ENCODE measurements at regions not wholly inside any gene's neighbourhood (a gene's known extent, or its start where the extent isn't known, plus 50 kb on each side); places are given as distances from the start of the nearest gene placed in this dataset.

DNA sequence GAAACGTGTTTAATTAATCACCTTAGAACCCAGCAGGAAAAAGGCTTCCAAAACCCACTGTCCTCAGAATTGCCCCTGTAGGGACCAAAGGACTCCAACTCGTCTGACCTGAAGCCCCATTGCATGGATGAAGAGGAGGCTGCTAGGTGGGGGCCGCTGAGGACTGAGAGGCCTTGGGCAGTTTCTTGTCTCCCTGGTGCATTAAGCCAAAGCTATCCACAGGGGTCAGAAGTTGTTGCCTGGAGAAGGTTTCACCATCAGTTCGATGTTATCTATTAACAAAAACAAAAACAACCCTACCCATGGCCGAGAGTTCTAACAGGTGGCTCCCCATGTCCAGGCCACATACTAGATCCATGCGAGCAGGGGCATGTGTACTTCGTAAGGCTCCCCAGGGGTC, 120.9 kb upstream of the CD93 start:
- TF ChIP-seq, protein P1, sequence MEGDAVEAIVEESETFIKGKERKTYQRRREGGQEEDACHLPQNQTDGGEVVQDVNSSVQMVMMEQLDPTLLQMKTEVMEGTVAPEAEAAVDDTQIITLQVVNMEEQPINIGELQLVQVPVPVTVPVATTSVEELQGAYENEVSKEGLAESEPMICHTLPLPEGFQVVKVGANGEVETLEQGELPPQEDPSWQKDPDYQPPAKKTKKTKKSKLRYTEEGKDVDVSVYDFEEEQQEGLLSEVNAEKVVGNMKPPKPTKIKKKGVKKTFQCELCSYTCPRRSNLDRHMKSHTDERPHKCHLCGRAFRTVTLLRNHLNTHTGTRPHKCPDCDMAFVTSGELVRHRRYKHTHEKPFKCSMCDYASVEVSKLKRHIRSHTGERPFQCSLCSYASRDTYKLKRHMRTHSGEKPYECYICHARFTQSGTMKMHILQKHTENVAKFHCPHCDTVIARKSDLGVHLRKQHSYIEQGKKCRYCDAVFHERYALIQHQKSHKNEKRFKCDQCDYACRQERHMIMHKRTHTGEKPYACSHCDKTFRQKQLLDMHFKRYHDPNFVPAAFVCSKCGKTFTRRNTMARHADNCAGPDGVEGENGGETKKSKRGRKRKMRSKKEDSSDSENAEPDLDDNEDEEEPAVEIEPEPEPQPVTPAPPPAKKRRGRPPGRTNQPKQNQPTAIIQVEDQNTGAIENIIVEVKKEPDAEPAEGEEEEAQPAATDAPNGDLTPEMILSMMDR (IDR thresholded peaks at IDR 0.05) = no peak
- no peak for TF ChIP-seq POLR2A (IDR thresholded peaks at IDR 0.05)
- Histone ChIP-seq H3K4me3 (no peak overlapping the region), H3K27ac (no peak overlapping the region), H3K9me3 (no peaks in the 10 kb centered on the region), H3K27me3 (no peaks in the 10 kb centered on the region), H3K4me1 (peaks cover 12% of the 10 kb centered on the region), H3K36me3 (replicated peaks in 1 of 2; ENCODE audit: insufficient read depth in 1 of 2, low read depth in 2 of 2) (no peaks in the 10 kb centered on the region)
- DNase-seq = no peak
- intact Hi-C loops (cut with DNase I) = no loop called here
- ATAC-seq = no peak
- WGBS, 2 donors = 76 to 87% methylated on average over 4 to 7 of the region's 7 CpGs

DNA sequence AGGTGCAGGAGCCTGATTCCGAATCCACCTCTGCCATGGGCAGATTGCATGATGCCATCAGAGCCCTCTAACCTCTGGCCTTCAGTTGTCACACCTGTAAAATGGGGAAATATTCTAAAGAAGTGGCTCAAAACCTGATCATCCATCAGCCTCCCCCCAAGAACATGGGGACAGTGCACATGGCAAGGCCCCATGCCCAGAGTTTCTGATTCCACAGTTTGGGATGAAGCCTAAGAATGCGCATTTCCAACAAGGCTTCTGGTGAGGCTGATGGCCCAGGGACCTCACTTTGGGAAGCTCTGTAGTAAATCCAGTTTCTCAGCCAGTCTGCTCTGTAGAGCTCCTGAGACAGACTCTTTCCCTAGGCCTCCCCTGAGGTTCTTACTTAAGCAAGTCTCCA, 119.9 kb upstream of the CD93 start:
- Histone ChIP-seq H3K4me3 (no peak overlapping the region), H3K27ac (peak overlapping the region in 2 of 4 donors; percentile 41 to 53), H3K4me1 (peaks cover 12% of the 10 kb centered on the region), H3K9me3 (no peaks in the 10 kb centered on the region), H3K36me3 (replicated peaks in 1 of 2; ENCODE audit: insufficient read depth in 1 of 2, low read depth in 2 of 2) (no peaks in the 10 kb centered on the region), H3K27me3 (no peaks in the 10 kb centered on the region)
- no peak for DNase-seq
- ATAC-seq = no peak
- WGBS, 2 donors = 94 to 100% methylated on average over 2 of the region's 2 CpGs
- intact Hi-C loops (cut with DNase I) = no loop called here
- no peak for TF ChIP-seq POLR2A (IDR thresholded peaks at IDR 0.05)
- TF ChIP-seq, protein P1 (IDR thresholded peaks at IDR 0.05) = no peak

DNA sequence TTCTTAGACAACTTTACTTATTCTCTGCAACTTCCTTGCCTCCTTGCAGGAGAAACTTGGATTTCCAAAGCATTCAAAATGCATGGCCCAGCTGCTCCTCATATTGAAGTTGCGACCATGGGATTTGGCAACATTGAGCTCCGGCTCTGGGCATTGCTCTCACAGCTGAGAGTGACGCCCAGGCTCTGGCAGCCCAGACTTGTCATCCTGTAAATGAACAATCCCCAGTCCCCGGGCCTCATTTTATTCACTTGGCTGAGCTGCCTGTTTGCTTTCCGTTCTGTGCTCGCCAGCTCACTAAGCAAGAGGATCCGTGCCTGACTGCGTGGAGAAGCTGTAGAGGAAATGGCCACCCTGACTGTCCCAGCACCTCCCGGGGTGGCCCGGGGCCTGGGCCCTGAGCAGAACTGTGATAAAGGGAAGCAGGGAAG, 119.5 kb upstream of the CD93 start:
- Histone ChIP-seq H3K27me3 (no peaks in the 10 kb centered on the region), H3K4me3 (no peak overlapping the region), H3K9me3 (no peaks in the 10 kb centered on the region), H3K36me3 (replicated peaks in 1 of 2; ENCODE audit: insufficient read depth in 1 of 2, low read depth in 2 of 2) (no peaks in the 10 kb centered on the region), H3K4me1 (peaks cover 12% of the 10 kb centered on the region), H3K27ac (peak overlapping the region in 2 of 4 donors; percentile 41 to 53)
- intact Hi-C loops (cut with DNase I) = no loop called here
- TF ChIP-seq, protein P1 (IDR thresholded peaks at IDR 0.05) = no peak
- no peak for TF ChIP-seq POLR2A (IDR thresholded peaks at IDR 0.05)
- WGBS, 2 donors = 22 to 23% methylated on average over 10 of the region's 10 CpGs
- peak; percentile 35 to 74 (median 71) for DNase-seq
- peak; percentile 76 for ATAC-seq

DNA sequence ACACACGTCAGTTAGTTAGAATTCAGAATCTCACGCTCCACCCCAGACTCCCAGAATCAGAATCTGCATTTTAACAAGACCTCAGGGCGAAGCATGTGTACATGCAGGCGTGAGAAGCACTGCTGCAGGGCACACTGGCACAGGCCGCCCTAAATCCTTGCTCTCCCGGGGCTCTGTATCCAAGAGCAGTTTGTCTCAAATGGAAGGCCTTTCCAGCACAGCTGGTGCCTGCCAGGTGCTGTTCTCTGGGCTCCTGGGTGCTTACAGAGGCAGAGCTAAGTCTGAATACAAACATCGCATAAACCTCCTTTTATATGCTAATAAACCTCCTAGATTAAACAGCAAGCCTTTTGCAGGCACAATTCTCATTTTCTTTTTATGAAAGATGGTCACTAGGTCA, 119.1 kb upstream of the CD93 start:
- peak overlapping the region in 1 of 4 donors; percentile 41 for H3K27ac ChIP-seq
- WGBS, 2 donors = 76 to 77% methylated on average over 7 of the region's 7 CpGs

More for the DNA sequence above, 119.1 kb upstream of the CD93 start:
- no peak for DNase-seq
- Histone ChIP-seq H3K27me3 (no peaks in the 10 kb centered on the region), H3K36me3 (replicated peaks in 1 of 2; ENCODE audit: insufficient read depth in 1 of 2, low read depth in 2 of 2) (no peaks in the 10 kb centered on the region), H3K4me1 (peaks cover 12% of the 10 kb centered on the region), H3K4me3 (no peak overlapping the region), H3K9me3 (no peaks in the 10 kb centered on the region)
- TF ChIP-seq, protein P1 (IDR thresholded peaks at IDR 0.05) = no peak
- TF ChIP-seq POLR2A (IDR thresholded peaks at IDR 0.05) = no peak
- intact Hi-C loops (cut with DNase I) = no loop called here
- ATAC-seq = no peak
